LHCN-M2 (cell line): ENCODE measurements at regions not wholly inside any gene's neighbourhood (a gene's known extent, or its start where the extent isn't known, plus 50 kb on each side); places are given as distances from the start of the nearest gene placed in this dataset.
"Not testable (repeated sequence)": the region's sequence is repeated elsewhere in the genome, so short reads cannot be mapped to it uniquely, and the experiment has no call there.

ENCODE experiments used
- DNase-seq: peaks from one replicate; pipeline ENCODE4 v3.0.0-alpha.2; 2012; ENCODE audit warnings: low read depth

GRCh38 chr2:126221506-126221905 lies 434.5 kb upstream of the GYPC start:
- no peak for DNase-seq

GRCh38 chr2:126222278-126222677 lies 433.7 kb upstream of the GYPC start:
- no peak for DNase-seq

- DNase-seq: no peak
Measured at GRCh38 chr2:126224776-126225175, 431.2 kb upstream of the GYPC start.

GRCh38 chr2:126227250-126227649 lies 428.7 kb upstream of the GYPC start:
- DNase-seq: no peak

GRCh38 chr2:126228531-126228930 lies 427.4 kb upstream of the GYPC start:
- no peak for DNase-seq

GRCh38 chr2:126238251-126238650 lies 417.7 kb upstream of the GYPC start:
- DNase-seq: no peak

- no peak for DNase-seq
Measured at GRCh38 chr2:126239320-126239955, 416.5 kb upstream of the GYPC start.

GRCh38 chr2:126241001-126241400 lies 415.0 kb upstream of the GYPC start:
- DNase-seq: no peak

- DNase-seq: no peak
Measured at GRCh38 chr2:126241411-126241810, 414.5 kb upstream of the GYPC start.

- DNase-seq: no peak
Measured at GRCh38 chr2:126244937-126245336, 411.0 kb upstream of the GYPC start.

- no peak for DNase-seq
Measured at GRCh38 chr2:126253669-126254068, 402.3 kb upstream of the GYPC start.

- no peak for DNase-seq
Measured at GRCh38 chr2:126264625-126265024, 391.3 kb upstream of the GYPC start.

GRCh38 chr2:126269911-126270310 lies 386.0 kb upstream of the GYPC start:
- no peak for DNase-seq

- DNase-seq: no peak
Measured at GRCh38 chr2:126270587-126270986, 385.4 kb upstream of the GYPC start.

- no peak for DNase-seq
Measured at GRCh38 chr2:126272401-126272800, 383.6 kb upstream of the GYPC start.

- DNase-seq: no peak
Measured at GRCh38 chr2:126275098-126275497, 380.9 kb upstream of the GYPC start.

GRCh38 chr2:126276268-126276667 lies 379.7 kb upstream of the GYPC start:
- not testable (repeated sequence) for DNase-seq

- DNase-seq: no peak
Measured at GRCh38 chr2:126288362-126288761, 367.6 kb upstream of the GYPC start.

GRCh38 chr2:126293962-126294361 lies 362.0 kb upstream of the GYPC start:
- DNase-seq: not testable (repeated sequence)

GRCh38 chr2:126299469-126299976 lies 356.4 kb upstream of the GYPC start:
- DNase-seq: no peak

GRCh38 chr2:126300348-126300747 lies 355.6 kb upstream of the GYPC start:
- no peak for DNase-seq

GRCh38 chr2:126302043-126302442 lies 353.9 kb upstream of the GYPC start:
- no peak for DNase-seq

GRCh38 chr2:126303113-126303512 lies 352.8 kb upstream of the GYPC start:
- DNase-seq: no peak

- DNase-seq: no peak
Measured at GRCh38 chr2:126304154-126304553, 351.8 kb upstream of the GYPC start.
